ENCODE measurements at regions not wholly inside any gene's neighbourhood (a gene's known extent, or its start where the extent isn't known, plus 50 kb on each side); places are given as distances from the start of the nearest gene placed in this dataset.

GRCh38 chr14:83455561-83455960, 1921.9 kb upstream of the SEL1L start:
- FAIRE-seq: no peak
- H3K9me1 ChIP-seq (replicated peaks; ENCODE audit: control insufficient read depth, extremely low read depth, insufficient read depth, low read length): no peaks in the 10 kb centered on the region
- H3K27ac ChIP-seq (ENCODE audit: insufficient read depth, low read depth, low read length): no peak overlapping the region
- no peaks in the 10 kb centered on the region for H3K27me3 ChIP-seq (ENCODE audit: control insufficient read depth in 2 of 2, insufficient read depth in 2 of 2, low read length in 2 of 2)
- no peaks in the 10 kb centered on the region for H3K9me3 ChIP-seq (replicated peaks; ENCODE audit: control insufficient read depth, insufficient read depth, low read length)
- no peaks in the 10 kb centered on the region for H4K20me1 ChIP-seq (replicated peaks; ENCODE audit: control insufficient read depth, extremely low read depth, insufficient read depth, low read length)
- H3K36me3 ChIP-seq (ENCODE audit: control insufficient read depth in 2 of 2, extremely low read depth in 1 of 2, insufficient read depth in 2 of 2, low read length in 2 of 2): no peaks in the 10 kb centered on the region
- no peak overlapping the region for H2AFZ ChIP-seq (ENCODE audit: low read depth, low read length)
- dilution Hi-C loops (cut with MboI; ENCODE audit: extremely low pct_ligation_motif_present, low sequenced_read_pairs) (no loop called here), intact Hi-C loops (cut with micrococcal nuclease) (no loop called here)
- no peak overlapping the region for H3K4me2 ChIP-seq (ENCODE audit: insufficient read depth, low read length)
- no peak overlapping the region for H3K4me3 ChIP-seq (replicated peaks in 1 of 3; ENCODE audit: insufficient read depth in 1 of 3, low read depth in 1 of 3, low read length in 3 of 3)
- no peak overlapping the region for H3K9ac ChIP-seq (replicated peaks; ENCODE audit: extremely low read depth, insufficient read depth, low read length)
- BruUV-seq (replicated peaks): no TSS peak
- CTCF ChIA-PET: interaction anchor here (1.0 kb wide), 1 partner anchor 25 kb away, joined by 3 read pairs; no protein-coding TSS in a partner anchor
- POLR2A ChIA-PET: no interaction called here
- H3K79me2 ChIP-seq (ENCODE audit: control insufficient read depth, insufficient read depth, low read length): no peaks in the 10 kb centered on the region
- TF ChIP-seq POLR2AphosphoS5 (IDR thresholded peaks at IDR 0.05; ENCODE audit: insufficient read depth, low read depth, low read length) (no peak), CTCF (IDR thresholded peaks at IDR 0.05; ENCODE audit: extremely low read depth in 1 of 2, insufficient read depth in 1 of 2, low read depth in 1 of 2, low read length in 2 of 2) (no peak), GATA2 (IDR thresholded peaks at IDR 0.05; ENCODE audit: insufficient read depth, insufficient read length, low read depth, low read length) (no peak), FOS (IDR thresholded peaks at IDR 0.05; ENCODE audit: borderline replicate concordance, insufficient read depth, low read length) (no peak), MAX (IDR thresholded peaks at IDR 0.05; ENCODE audit: insufficient read depth, insufficient read length) (no peak), JUN (IDR thresholded peaks at IDR 0.05; ENCODE audit: borderline replicate concordance, insufficient read depth, insufficient read length, low read depth) (no peak), MYC (IDR thresholded peaks at IDR 0.05; ENCODE audit: low read depth, low read length) (no peak), EZH2 (IDR thresholded peaks at IDR 0.05; ENCODE audit: borderline replicate concordance, low read depth, low read length, severe bottlenecking) (no peak), POLR2A (IDR thresholded peaks at IDR 0.05; ENCODE audit: low read depth, low read length) (no peak)
- no peaks in the 10 kb centered on the region for H3K4me1 ChIP-seq (ENCODE audit: control insufficient read depth, extremely low read depth, insufficient read depth, low read length)
- no peak for DNase-seq (ENCODE audit: low read depth, low spot score)
